GM21528 (cell line): ENCODE measurements at regions not wholly inside any gene's neighbourhood (a gene's known extent, or its start where the extent isn't known, plus 50 kb on each side); places are given as distances from the start of the nearest gene placed in this dataset.

ENCODE experiments used
- ATAC-seq: cut with Tn5 transposase; IDR thresholded peaks from one replicate; pipeline ENCODE4 v1.9.1; 2021; ENCODE audit warnings: mild to moderate bottlenecking, moderate library complexity; ENCODE audit not compliant: unreplicated experiment, low FRiP score

DNA sequence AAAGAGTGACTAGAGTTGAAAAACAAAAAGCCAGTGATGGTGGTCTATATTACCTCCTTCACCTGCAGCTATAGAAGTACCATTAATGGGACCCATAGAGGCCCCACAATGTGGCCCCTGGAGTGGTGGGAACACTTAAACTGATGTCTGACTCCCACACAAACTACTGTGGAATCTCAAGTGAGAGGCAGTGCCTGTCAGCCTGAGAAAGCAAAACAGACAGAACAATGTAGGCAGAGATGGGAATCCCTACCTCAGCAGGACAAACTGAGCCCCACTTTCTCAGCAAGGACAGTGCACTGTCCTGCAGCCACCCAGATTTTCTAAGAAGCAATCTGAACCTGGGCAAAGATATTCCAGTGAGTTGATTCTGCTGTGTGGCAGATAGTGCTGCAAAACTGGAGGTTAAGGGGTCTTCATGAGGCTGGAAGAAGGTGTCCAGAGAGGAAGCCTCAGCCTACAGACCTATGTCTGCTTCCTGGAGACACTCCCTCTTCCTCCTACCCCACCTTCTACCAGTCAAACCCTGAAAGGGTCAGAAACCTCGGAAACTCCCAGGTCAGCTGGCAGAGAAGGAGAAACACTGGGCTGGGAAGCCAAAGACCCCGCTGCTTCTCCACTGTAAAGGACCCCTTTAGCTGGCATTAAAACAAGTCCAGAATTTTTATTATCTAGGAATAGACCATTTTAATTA lies 228.7 kb downstream of the C1orf94 start:
- ATAC-seq, result no peak

DNA sequence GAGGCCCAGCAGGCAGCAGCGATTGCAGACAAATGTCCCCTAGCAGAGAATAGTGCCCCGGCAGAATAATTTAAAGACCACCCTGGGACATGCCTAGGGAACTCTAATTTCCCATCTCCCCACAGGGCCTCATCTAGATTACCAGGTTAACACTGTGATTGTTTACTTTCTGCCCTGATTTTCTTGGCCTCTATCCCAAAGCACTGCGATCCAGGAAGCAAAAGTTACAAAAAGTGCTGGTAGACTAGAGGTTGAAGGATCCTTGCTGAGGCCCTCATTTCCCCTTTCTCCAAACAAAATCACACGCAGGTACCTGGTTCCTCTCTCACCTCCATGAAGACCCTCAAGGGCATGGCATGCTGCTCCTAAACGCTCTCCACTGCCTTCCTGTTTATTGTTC lies 229.7 kb downstream of the C1orf94 start:
- no peak for ATAC-seq

DNA sequence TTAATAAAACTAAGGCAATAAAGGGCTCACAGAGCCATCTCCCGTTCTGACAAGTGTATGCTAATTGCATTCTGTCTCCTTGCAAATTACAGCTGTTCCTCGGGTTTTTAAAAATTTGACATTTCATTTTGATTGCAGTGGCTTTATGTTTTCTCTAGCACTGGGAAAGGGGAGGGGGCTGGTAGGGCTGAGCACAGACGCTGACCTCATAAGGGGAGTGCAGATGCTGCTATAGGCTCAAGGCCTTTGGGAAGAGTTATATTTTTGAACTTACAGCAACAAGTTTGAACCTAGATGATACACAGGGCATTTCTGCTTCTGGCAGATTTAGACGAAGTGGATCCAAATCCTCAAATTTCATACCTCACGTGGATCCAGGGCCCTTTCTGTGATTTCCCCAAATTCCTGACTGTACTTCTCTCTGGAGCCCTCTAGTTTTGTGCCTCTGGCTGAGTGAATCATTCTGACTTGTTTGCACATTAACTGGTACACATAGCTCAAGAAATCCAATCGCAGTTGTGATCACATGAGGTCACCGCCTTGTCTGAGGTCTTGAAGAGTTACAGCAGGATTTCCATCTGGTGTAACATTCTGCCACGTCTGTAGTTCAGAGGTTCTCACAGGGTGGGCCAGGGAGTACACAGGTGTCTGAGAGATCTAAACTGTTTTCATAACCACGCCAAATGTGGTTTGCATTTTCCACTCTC lies 230.3 kb downstream of the C1orf94 start:
- ATAC-seq, result no peak

DNA sequence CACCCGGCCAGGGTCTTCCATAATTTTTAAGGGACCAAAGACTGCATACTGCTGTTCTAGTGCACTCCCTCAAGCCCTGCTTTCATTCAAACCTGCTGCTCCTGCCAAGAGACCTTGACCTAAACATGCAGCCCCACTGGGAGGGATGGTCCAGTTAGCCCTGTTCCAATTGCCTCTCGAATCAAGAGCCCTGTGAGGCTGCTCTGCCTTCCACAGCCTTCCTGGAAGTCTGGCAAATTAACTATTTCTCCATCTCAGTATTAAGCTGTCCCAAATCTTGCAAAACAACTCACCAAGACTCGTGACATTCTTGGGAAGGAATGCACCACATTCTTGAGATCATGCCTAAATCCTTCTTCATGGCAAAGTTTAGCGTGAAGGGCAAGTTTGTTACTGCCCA lies 231.3 kb downstream of the C1orf94 start:
- no peak for ATAC-seq

DNA sequence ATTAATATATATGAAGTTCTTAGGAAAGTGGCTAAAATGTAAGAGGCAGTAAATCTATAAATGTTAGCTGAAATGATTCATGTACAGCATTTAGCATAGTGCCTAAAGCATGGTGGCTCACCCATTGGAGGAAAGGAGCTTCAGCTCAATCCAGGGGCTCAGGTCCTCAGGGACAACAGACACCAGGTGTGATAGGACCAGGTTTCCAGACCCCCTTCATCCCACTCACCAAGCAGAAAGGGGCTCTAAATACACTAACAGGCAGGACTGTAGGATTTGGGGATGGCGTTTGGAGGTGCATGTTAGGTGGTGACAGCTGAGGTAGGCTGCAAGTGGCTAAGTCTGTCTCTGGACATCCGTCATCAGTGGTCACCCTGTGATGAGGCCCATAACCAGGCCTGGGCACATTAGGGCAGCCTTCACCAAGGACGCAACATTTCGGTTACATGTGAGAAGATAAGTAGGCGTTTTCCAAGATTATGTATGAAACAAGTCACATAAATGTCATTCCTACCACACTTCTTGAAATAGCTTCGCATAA lies 233.1 kb downstream of the C1orf94 start:
- ATAC-seq, result no peak

DNA sequence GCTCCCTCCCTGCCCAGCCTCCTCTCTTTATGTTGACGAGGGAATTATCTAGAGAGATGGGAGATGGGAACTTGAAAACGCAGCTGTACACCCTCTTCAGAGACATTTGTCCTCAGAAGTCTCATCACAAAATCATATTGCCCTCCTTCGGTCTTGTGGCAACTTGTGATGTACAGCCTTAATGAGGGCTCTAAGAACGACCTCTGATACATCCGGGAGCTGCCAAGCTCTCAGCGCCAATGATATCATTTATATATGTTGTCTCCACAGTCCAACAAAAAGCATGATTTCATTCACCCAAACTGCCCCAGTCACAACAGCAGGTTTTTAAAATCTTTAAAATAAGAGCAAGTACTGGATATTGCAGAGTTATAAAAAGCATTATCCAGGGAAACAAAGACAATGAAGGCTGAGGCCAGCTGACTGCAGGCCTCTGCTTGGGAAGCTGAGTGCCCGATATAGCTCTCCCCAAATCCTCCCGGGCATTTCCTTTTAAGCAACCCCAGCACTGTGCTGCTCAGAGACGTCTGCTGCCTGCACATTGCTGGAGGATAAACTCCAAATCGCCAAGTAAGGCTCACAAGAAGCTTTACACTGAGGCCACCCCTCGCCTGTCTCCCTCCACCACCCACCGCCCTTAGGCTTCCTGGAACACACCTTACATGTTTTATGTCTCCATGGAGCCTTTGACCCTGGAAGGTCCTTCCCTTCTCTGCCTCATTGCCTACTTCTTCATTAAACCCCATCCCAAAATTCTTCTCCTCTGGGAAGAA lies 236.1 kb downstream of the C1orf94 start:
- no peak for ATAC-seq

DNA sequence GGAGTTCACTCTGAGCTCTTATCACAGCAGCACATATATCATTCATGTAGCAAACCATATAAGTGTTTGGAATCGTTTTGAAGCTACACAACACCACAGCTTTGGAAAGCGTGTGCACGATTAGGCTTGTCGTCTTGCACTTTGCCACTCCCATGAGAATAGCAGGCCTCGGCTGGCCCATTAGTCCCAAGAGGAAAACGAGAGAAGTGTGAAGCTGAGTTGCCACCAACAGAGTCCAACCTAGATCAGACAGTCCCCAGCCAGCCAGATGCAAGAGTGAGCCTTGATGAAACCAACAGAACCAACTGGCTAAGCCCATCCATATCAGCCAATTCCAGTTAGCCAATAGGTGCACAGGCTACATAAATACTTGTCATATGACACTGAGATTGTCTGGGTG lies 238.4 kb downstream of the C1orf94 start:
- ATAC-seq, result no peak

DNA sequence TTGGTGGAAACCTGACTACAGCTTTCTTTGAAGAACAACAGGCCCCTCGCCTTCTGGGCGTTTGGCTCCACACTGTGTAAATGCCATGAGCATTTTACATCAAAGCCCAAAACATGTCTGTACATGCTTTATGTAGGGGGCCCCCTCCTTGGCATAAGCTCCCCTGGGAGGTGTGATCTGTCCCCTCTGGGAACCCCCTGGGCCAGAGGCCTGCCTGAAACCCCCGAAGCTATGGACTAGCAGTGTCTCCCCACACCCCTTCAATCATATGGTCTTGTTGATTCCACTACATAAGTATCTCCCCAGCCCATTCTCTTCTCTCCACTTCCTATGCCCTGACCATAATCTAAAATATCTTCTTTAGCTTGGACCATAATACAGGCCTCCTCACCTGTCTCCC lies 241.5 kb downstream of the C1orf94 start:
- no peak for ATAC-seq

DNA sequence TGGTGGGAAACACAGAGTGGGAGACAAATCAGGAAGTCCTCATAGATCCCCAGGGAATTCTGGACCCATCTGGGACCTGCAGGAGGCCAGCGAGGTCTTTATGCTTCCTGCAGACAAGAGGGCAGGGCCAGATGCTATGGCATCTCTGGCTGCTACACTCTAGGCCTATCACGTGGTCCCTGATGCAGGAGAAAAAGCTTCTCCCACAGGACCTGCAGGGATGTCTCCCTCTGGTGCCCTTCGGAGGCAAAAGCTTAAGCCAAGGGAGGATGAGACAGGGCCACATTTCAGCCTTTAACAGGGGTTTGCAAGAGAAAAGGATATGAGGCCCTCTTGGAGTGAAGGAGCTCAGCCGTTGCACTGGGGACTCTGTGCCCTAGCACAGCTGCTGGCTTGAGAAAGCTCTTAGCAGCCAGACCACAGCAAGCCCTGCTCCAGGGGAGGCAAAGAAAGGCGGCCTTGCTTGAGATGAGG lies 243.0 kb downstream of the C1orf94 start:
- no peak for ATAC-seq

DNA sequence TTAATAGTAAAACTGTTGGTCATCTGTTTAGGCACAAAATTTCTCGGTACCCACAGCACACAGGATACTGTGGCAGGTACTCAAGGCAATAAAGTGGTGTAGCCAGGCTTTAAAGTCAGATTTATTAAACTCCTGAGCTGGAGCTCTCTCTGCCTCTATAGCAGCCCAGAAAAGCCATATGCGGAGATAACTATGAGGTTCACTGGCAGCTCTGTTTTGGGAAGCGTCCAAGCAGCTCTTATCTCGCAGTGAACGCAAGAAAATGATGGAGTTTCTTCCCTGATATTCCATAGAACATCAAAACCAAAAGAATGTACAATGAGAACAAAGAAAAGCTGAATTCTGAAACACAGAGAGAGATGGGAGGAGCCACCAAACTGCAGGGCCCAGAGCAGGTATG lies 248.3 kb downstream of the C1orf94 start:
- ATAC-seq, result no peak

DNA sequence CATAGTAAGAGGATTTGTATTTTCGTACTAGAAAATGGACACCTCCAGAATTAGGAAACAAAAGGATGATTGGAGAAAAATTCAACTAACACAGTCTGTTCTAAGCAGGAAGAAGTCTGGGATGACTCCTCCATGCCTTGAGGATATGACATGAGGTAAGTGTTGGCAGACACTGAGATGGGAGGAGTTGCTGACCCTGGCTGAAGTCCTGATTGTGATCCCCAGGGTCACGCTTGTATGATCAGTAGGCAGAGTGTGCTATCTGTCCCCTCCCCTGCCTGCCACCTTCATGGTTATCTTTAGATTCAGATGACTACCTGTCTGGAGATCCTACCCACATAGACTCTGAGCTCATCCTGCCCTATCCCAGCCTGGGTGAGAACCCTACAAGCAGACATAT lies 249.1 kb downstream of the C1orf94 start:
- ATAC-seq, result no peak

DNA sequence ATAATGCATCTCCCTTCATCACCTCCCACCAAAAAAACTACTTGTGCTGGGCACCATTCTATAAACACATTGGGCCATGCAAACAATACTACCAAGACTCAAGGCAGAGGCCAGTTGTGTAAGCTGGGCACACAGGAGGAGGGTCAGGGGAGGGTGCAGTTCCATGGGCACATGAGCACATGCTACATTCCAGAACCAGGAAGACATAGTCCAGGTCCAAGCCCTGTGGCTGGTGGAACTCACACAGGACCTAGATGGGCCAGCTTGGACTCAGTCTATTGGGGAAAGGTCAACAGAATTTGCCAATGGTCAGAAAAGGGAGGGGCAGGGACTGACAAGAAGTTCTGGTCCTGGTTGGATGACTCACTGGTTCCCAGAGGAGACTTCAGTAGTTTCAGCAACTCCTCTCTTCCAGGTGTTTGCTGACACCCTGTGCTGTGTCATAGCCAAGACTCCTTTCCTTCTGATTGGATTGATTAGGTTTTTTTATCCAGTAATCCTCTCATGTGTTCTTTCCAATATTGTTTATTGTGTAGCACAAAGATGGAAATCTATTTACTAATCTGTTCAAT lies 249.7 kb downstream of the C1orf94 start:
- ATAC-seq, result no peak

DNA sequence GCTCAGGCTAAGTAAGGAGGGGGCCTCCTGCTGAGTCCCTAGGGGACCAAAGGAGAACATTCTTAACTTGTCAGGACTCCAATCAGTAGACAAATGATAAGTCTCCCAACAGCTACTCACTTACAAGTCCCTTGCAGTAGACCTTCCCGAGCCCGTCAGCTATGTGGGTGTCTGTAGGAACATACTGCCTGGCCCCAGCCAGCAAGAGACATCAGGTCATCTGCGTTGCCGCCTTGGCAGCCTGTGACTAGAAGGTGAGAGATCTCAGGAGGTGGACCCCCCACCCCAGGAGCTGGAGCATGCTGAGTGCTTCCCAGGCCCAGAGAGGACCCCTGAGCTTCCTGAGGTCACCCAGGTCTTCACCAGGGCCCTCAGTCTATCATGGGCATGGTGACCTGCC lies 250.5 kb downstream of the C1orf94 start:
- ATAC-seq, result no peak

DNA sequence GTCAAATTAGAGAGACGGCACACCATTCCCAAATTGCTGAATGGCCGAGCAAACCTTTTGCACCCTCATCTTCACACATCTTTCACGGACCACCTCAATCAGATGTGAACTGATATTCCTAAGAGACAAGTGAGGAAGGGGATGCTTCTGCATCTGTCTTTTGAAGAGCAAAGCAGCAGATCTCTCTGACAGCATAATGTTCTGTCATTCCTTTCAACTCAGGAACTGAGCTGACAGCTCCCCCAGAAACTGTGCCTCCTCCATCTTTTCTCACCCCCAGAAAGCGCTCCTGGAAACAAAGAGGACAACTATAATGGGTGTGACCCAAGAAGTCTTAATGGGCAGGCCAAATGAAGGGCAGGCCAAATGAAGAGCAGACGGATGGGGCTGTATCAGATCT lies 256.4 kb downstream of the C1orf94 start:
- ATAC-seq, result no peak

DNA sequence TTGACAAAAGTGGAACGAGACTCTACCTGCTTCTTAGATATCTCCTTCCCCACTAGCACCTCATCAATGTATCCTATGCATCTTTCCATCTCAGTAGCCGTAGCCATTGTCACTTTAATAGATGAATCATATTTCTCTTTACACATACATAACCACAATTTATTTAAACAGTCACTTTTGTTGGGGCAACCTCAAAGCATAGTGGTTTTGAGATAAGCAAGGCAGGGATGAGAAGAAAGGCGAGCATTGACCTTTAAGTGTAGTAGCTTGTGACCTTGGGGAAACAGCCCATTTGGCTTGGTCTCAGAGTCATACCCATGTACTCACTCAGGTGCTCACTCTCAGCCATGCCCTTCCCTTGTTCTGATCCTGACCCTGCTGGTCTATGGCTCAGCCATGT lies 260.1 kb downstream of the C1orf94 start:
- ATAC-seq, result no peak

DNA sequence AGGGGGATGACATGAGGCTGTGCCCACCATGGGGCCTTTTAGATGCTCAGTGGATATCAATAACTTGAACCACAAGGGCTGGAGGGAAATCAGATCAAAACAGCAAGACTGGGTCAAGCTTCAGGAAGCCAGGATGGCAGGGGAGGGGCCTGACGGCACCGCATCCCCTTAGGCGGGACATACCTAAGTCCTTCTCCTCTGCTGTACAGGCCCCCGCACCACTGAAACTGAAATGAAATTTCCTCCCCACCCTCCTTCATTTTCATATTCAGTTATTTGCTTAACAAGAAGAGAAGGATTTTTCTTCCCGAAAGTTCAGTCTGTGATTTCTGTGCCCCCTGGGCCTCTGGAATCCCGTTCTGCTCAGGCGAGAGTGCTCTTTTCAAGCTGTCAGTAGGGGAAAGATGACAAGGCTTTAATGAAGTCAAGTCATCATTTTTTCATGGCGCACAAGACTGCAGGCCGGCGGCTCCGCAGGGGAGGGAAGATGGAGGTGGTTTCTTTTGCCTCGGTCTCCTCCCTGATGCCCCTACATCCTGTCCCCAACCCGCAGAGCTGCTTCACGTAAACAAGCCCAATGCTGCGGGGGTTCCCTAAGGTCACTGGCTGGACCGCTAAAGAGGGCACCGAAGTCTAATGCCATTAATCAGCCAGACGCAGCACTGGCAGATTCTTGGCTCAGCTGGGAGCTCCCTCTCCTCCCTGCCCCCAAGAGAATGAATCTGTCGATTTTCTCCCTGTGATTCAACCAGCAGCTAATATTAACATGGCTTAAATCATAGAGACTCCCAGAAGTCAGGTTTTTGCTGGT lies 264.8 kb downstream of the C1orf94 start:
- no peak for ATAC-seq

DNA sequence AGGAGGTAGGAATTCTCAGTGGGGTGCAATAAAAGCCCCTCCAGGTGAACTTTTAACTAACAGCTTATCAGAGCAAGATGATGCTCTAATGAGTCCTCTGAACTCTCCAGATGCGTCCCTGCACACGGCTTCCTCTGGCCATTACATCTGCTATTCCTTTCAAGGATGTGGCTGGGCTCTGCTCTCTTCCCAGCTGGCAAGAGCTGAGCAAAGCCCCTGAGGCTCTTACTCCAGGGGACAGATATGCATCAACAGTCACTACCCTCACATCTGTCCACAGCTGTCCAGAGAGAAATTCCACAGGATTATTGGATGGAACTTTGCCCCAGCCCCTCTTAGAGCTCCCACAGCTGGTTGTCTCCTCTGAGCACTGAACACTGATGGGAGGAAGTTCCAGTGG lies 267.8 kb downstream of the C1orf94 start:
- no peak for ATAC-seq

DNA sequence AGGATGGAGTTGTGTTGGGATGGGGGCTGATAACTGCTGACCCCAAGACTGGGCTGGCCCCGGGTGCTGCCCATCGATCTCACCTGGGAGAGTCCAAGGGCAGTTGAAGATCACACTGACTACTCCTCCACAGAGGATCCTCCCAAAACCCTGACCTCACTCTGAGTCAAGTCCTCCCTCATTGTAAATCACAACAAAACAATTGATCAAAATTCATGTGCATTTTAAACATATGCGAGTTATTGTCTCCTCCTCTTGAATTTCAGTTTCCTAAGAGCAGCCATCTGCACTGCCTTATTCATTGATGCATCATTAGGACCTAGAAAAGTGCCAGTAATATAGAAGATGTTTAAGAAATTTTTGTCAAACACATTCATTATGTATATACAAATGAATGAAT lies 273.6 kb downstream of the C1orf94 start:
- ATAC-seq, result no peak

DNA sequence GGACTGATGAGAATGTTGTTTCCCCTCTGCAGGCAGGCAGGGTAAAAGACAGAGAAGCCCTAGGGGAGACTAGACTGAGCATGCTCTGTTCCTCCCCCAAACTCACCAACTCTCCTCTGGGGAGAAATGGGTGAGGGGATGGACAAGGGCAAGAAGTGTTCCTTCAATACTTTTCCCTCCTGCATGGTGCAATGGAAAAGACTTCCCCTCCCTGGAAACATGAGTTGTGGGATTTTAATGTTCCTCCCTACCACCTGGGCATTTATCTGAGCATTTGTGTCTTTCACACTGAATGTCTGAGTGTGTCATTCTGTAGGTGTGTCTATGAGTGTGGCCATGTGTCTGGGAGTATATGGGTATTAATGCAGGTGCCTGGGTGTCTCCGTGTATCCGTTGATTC lies 275.7 kb downstream of the C1orf94 start:
- ATAC-seq, result no peak

DNA sequence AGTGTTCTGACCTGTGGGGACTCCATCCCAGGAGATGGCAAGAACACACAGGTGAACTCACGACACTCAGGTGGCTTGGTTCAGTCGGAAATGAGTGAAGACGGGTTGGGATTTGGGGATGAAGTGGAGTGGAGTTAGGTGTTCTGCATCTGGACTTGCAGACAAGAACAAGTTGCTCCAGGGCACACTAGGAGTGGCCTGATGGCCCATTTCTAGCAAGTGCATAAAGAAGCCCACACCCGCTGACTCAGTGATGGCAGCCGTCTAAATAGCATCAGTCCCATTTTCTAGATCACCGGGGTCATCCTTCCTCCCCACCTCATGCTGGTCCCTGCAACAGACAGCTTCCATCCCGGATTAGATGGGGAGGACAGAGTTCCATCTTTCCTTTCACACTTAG lies 278.4 kb downstream of the C1orf94 start:
- ATAC-seq, result no peak
